HG02852 (cell line): ENCODE measurements at regions not wholly inside any gene's neighbourhood (a gene's known extent, or its start where the extent isn't known, plus 50 kb on each side); places are given as distances from the start of the nearest gene placed in this dataset.
A peak's percentile ranks its signal among the peaks of the same experiment; 100 is the strongest.
"Not testable (repeated sequence)": the region's sequence is repeated elsewhere in the genome, so short reads cannot be mapped to it uniquely, and the experiment has no call there.

ENCODE experiments used
- ATAC-seq: cut with Tn5 transposase; IDR thresholded peaks from one replicate; pipeline ENCODE4 v1.9.1; 2021; ENCODE audit warnings: mild to moderate bottlenecking, moderate library complexity; ENCODE audit not compliant: unreplicated experiment

DNA sequence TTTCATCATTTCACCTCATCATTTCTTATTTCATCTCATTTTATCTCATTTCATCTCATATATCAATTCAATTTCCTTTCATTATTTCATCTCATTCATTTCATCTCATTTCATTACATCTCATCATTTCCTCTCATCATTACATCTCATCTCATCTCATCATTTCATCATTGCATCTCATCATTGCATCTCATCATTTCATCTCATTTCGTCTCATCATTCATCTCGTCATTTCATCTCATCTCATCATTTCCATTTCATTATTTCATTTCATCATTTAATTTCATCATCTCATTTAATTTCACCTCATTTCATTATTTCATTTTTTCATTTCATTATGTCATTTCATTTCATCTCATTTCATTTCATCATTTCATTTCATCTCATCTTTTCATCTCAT lies 168.5 kb upstream of the FAM72C start:
- ATAC-seq = not testable (repeated sequence)

DNA sequence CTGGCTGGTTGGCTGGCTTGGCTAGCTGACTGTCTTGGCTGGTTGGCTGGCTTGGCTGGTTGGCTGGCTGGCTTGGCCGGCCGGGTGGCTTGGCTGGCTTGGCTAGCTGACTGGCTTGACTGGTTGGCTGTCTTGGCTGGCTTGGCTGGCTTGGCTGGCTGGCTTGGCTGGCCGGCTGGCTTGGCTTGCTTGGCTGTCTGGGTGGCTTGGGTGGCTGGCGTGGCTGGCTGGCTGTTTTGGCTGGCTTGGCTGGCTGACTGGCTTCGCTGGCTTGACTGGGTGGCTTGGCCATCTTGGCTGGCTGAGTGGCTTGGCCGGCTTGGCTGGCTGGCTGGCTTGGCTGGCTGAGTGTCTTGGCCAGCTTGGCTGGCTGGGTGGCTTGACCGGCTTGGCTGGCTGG lies 133.2 kb upstream of the FAM72C start:
- ATAC-seq = not testable (repeated sequence)

DNA sequence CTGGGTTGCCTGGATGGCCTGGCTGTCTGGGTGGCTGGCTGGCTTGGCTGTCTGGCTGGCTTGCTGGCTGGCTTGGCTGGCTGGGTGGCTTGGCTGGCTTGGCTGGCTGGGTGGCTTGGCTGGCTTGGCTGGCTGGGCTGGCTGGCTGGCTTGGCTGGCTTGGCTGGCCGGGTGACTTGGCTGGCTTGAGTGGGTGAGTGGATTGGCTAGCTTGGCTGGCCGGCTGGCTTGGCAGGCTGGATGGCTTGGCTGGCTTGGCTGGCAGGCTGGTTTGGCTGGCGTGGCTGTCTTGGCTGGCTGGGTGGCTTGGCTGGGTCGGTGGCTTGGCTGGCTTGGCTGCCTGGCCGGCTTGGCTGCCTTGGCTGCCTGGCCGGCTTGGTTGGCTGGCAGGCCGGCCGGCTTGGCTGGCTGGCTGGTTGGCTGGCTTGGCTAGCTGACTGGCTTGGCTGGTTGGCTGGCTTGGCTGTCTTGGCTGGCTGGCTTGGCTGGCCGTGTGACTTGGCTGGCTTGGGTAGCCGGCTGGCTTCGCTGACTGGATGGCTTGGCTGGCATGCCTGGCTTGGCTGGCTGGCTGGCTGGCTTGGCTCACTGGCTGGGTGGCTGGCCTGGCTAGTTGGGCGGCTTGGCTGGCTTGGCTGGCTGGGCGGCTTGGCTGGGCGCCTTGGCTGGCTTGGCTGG lies 132.4 kb upstream of the FAM72C start:
- not testable (repeated sequence) for ATAC-seq

DNA sequence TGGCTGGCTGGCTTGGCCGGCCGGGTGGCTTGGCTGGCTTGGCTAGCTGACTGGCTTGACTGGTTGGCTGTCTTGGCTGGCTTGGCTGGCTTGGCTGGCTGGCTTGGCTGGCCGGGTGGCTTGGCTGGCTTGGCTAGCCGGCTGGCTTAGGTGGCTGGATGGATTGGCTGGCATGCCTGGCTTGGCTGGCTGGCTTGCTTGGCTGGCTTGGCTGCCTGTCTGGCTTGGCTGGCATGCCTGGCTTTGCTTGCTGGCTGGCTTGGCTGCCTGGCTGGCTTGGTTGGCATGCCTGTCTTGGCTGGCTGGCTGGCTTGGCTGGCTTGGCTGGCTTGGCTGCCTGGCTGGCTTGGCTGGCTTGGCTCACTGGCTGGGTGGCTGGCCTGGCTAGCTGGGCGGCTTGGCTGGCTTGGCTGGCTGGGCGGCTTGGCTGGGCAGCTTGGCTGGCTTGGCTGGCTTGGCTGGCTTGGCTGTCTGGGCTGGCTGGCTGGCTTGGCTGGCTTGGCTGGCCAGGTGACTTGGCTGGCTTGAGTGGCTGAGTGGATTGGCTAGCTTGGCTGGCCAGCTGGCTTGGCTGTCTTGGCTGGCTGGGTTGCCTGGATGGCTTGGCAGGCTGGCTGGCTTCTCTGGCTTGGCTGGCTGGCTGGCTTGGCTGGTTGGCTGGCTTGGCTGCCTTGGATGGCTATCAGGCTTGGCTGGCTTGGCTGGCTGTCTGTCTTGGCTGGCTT lies 131.5 kb upstream of the FAM72C start:
- ATAC-seq = not testable (repeated sequence)

DNA sequence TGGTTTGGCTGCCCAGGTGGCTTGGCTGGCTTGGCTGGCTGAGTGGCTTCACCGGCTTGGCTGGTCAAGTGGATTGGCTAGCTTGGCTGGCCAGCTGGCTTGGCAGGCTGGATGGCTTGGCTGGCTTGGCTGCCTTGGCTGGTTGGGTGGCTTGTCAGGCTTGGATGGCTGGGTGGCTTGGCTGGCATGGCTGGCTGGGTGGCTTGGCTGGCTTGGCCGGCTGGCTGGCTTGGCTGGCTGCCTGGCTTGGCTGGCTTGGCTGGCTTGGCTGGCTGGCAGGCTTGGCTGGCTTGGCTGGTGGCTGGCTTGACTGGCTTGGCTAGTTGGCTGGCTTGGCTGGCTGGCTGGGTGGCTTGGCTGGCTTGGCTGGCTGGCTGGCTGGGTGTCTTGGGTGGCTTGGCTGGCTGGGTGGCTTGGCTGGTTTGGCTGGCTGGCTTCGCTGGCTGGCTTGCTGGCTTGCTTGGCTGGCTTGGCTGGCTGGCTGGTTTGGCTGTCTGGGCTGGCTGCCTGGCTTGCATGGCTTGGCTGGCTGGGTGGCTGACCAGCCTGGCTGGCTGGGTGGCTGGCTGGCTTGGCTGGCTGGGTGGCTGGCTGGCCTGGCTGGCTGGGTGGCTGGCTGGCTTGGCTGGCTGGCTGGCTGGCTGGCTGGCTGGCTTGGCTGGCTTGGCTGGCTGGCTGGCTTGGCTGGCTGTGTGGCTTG lies 130.4 kb upstream of the FAM72C start:
- not testable (repeated sequence) for ATAC-seq

DNA sequence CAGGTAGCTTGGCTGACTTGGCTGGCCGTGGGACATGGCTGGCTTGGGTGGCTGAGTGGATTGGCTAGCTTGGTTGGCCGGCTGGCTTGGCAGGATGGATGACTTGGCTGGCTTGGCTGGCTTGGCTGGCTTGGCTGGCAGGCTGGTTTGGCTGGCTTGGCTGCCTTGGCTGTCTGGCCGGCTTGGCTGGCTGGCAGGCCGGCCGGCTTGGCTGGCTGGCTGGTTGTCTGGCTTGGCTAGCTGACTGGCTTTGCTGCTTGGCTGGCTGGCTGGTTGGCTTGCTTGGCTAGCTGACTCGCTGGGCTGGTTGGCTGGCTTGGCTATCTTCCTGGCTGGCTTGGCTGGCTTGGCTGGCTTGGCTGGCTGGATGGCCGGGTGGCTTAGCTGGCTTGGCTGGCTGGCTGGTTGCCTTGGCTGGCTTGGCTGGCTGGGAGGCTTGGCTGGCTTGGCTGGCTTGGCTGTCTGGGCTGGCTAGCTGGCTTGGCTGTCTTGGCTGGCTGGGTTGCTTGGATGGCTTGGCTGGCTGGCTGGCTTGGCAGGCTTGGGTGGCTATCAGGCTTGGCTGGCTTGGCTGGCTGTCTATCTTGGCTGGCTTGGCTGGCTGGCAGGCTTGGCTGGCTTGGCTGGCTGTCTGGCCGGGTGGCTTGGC lies 129.7 kb upstream of the FAM72C start:
- ATAC-seq = no peak

DNA sequence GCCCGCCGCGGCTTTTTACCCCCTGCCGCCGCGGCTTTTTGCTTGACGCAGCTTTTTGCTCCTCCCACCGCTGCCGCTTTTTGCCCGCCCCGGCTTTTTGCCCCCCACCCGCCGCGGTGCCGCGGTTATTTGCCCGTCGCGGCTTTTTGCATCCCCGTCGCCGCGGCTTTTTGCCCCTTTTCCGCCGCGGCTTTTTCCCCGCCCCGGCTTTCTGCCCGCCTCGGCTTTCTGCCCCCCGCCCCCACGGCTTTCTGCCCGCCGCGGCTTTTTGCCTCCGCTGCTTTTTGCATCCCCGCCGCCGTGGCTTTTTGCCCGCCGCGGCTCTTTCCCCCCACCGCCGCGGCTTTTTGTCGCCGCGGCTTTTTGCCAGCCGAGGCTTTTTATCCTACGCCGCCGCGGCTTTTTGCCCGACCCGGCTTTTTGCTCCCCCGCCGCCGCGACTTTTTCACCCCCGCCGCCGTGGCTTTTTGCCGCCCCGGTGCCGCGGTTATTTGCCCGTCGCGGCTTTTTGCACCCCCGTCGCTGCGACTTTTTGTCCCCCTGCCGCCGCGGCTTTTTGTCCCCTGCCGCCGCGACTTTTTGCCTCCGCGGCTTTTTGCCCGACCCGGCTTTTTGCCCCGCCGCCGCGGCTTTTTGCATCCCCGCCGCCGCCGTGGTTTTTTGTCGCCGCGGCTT lies 105.5 kb upstream of the FAM72C start:
- ATAC-seq = not testable (repeated sequence)

DNA sequence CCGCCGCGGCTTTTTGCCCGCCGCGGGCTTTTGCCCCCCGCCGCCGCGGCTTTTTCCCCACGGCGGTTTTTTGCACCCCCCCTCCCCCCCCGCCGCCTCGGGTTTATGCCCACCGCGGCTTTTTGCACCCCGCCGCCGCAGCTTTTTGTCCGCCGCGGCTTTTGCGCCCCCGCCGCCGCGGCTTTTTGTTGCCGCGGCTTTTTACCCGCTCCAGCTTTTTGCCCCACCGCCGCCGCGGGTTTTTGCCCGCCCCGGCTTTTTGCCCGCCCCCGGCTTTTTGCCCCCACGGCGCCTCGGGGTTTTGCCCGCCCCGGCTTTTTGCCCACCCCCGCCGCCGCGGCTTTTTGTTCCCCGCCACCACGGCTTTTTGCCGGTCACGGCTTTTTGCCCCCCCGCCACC lies 104.9 kb upstream of the FAM72C start:
- not testable (repeated sequence) for ATAC-seq

DNA sequence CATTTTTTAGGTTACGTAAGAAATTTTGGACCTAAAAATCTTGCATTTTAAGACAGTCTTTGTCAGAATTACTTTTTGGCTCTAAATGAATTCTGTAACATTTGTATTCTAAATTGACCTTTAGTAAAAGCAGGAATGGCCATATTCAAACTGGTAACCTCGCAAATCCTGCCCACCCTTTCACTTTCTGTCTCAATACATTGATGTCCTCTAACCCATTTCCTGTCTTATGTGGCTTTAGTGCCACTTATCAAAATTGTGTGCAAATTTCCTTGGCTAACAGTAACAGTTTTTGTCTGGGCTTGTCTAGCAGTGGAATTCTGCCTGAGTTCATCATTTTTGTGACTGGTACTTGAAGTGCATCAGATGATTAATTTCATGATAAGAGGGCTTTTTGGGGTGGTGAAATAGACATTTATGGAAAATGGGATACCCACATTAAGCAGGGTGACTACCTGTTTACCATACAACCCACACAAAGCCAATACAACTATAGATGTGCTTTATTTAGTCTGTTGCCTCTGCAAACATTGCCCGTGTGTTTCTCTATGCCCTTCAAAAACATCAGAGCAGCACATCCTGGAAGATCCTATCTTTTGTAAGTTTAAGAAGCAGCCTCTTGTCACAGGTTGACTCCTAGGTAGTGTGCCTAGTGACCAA lies 98.7 kb upstream of the FAM72C start:
- not testable (repeated sequence) for ATAC-seq

DNA sequence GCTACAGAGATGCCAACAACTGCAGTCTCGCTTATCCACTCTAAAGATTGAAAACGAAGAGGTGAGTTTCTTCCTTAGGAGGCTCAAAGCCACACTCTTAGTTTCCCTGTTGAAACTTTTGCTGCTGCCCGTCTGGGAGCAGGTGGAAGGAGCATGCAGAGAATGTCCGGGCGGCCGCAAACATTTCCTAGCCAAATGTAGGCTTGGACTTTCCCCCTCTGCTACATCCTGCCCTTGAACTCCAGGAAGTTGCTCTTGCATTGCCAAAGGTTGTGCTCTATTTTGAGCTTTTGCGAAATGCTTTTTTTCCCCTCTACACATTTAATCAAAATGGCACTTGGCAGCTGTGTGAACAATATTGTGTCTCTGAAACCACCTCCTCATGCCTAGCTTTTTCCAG lies 95.3 kb upstream of the FAM72C start:
- not testable (repeated sequence) for ATAC-seq

DNA sequence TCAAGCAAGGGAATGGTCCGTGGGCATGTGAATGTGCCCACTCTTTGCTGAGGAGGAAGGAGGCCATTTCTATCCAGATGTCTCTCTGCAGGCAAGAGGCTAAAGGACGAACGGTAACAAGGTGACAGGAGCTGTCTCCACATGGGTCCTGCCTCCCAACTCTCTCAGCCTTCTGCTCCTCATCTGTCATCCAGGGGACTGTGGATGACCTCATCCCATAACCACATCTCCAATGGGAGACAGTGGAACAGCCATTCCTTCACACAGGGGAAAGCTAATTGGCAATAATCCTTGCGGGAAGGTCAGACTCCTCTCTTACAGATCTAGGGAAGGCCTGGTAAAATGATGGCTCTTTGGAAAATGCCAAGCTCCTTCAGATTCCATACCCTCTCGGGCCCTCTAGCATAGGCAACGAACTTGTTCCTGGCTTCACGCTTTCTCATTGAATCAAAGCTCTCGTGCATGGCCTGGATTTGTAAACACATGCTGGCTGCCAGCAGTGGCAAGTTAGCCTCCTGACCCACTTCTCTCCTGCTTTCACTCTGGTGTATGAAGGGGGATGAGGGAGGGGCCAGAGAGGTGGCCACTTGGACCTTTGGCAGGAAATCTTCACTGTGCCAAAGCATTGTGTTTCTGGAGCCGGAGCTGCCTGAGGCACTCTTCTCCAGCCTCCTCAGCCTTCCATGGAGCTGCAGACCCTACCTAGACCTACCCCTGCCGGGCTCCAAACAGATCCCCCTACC lies 94.5 kb upstream of the FAM72C start:
- not testable (repeated sequence) for ATAC-seq

DNA sequence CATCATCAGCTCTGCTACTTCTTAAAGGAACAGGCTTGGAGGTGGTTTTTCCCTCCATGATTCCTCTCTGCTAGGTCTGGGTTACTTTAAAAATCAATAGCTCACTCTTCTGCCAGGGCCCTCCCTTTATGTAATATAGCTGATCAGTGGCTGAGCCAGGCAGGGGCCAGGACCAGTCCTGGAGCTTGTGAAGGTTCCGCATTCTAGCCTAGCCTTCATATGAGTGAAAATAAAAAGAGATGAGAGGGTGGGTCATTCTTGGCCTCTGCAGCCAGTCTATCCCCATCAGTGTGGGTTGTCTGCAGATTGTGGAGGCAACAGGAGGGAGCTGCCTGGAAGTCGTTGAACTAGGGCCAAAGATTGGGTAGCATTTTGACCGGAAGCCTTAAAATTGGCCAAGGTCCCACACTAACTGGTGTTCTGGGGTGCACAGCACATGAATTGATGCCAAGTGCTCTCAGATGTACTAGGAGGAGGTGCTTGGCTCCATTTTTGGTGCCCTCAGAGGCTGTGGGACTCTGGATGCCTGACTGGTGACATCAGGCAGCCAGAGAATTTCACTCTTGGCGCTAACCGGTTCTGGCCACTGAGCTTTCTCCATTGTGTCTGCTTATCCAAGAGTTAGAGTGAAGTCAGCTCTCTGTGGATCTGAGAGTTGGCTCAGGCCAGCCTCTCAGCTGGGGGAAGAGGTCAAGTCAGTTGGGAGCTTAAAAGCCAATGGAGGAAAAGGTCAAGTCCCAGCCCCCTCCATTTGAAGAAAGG lies 93.7 kb upstream of the FAM72C start:
- not testable (repeated sequence) for ATAC-seq

DNA sequence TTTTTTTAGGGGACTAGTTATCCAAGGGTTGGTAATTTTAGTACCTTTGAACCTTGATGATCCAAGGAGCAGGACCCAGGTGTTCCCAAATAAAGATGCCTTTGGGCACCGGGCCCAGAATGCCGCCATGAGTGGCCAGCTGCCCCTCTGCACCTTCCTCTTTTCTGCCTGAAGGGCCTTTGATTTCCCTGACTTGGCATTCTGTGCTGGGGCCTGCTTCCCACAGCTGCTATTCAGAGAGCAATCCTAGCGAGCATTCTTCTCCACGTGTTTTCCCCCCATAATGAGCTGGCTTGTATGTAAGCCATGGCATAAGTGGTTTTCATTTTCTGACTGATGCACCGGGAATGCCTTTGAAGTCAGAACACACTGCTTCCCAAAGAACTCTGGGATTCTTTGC lies 77.6 kb upstream of the FAM72C start:
- not testable (repeated sequence) for ATAC-seq

DNA sequence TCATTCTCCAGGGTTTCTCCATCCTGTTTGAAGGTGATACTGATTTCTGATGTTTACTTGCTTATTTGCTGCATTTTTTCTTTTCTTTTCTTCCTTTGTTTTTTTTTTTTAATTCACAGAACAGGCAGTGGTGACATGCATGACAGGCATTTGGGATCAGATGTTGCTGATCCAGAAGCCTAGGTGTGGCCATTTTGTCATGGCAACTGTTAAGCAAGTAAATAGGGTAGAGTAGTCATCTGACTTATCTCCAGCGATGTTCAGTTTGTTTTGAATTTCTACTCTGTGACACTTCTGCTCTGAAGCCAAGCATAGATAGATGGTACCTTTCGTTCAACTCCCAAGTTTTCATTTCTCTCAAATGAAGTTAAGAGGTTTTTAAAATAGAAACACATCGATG lies 74.9 kb upstream of the FAM72C start:
- ATAC-seq = not testable (repeated sequence)

DNA sequence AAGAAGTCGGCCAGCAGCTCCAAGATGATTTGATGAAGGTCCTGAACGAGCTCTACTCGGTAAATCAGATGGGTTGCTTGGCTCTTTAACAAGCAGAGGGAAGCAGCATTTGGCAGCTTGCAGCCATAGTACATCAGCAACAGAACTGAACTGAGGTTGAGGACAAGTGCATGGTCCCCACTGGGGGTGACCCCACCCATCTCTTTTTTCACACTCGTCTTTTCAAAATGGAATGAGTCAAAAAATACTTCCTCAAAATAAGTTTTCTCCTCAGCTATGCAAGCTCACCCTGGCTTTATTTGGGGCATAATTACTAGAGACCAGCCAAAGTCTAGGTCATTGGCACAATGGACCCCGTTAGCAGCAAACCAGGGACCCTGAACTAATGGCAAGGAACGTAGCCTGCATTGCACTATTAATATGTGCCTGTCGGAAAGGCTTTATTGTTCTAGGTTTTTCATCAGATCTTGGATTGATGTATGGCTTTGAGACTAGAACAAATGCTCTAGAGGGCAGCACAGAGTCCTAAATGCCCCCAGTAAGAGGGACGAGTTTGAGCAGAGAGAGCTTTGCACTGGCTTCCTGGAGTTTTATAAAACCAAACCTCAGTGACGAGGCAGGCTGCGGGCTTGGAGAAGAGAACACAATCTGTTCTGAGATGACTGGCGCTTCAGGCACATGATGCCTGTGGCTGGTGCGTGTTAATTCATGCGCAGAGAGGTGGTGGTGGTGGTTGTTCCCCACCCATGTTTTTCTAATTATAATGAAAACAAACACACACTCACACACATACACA lies 74.2 kb upstream of the FAM72C start:
- peak; percentile 74 for ATAC-seq

DNA sequence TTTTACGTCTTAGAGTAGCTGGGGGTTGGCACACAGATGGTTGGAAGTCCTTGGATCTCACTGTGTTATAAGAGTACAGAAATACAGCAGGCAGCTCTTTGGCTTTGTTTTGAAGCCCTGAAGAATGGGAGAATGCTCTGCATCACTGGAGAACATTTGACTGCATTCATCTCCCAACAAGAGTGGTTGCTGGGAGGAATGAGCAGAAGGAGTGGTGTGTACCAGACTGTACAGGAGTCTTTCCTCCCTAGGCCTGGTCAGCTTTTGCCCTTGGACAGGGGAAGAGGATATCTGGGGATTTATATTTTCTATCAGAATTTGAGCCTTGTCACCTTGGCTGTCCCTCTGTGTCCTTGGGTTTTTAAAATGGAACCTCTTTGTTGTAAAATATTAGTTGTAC lies 70.5 kb upstream of the FAM72C start:
- not testable (repeated sequence) for ATAC-seq

DNA sequence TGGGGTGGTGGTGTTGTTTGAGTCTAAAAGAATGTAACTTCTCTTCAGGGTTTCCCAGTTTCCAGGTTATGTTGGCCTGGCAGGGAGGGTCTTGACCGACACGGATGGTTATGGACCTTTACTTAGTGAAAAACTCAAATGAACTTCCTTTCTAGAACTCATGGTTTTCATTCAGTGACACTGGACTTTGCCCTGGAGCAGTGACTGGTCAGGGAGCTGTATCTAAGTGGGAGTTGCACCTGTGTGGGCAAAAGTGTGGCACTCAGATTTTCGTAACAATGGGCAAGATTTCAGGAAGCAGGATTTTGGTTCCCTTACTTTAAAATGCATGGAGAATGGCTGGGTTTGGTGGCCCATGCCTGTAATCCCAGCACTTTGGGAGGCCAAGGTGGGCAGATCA lies 68.5 kb upstream of the FAM72C start:
- not testable (repeated sequence) for ATAC-seq

DNA sequence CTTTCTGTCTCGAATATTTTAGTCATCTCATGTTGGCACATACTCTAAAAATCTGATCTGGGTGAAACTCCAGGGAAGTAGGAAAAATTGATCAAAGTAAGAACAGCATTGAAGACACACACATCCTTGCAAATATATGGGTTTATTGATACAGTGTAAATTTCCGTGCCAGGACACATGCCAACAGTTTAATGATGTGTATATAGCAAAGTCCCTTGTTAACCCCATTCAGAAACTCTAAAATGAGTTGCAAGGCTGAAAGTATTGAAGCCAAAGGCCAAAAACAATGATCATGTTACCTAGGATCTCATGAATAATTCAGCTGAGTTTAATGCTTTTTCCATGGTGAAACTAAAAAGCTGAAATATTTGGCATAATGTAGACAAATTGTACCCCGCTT lies 62.3 kb upstream of the FAM72C start:
- ATAC-seq = not testable (repeated sequence)
